ENCODE measurements at regions not wholly inside any gene's neighbourhood (a gene's known extent, or its start where the extent isn't known, plus 50 kb on each side); places are given as distances from the start of the nearest gene placed in this dataset.

- Histone ChIP-seq H3K4me2 (ENCODE audit: low read length) (no peak overlapping the region), H3K27ac (ENCODE audit: low read depth, low read length, poor library complexity, severe bottlenecking) (no peak overlapping the region), H2AFZ (ENCODE audit: low read length) (no peak overlapping the region), H3K9me3 (ENCODE audit: low read length) (no peaks in the 10 kb centered on the region), H3K4me3 (ENCODE audit: low read depth, low read length, poor library complexity, severe bottlenecking) (no peak overlapping the region), H3K36me3 (ENCODE audit: insufficient read depth, low read length) (no peaks in the 10 kb centered on the region), H4K20me1 (ENCODE audit: insufficient read depth, low read length) (no peaks in the 10 kb centered on the region), H3K79me2 (ENCODE audit: insufficient read depth, low read depth, low read length) (no peaks in the 10 kb centered on the region), H3K9me2 (ENCODE audit: insufficient read depth, low read length) (no peaks in the 10 kb centered on the region), H3K4me1 (ENCODE audit: insufficient read depth, low read length, poor library complexity, severe bottlenecking) (no peaks in the 10 kb centered on the region)
- POLR2A ChIA-PET: no interaction called here
- BruUV-seq (replicated peaks): no TSS peak
- no peak for DNase-seq (ENCODE audit: low spot score)
- TF ChIP-seq CTCF (conservative IDR thresholded peaks at IDR 0.05; ENCODE audit: low read length): no peak
- no peak for TF ChIP-seq EZH2phosphoT487 (IDR thresholded peaks at IDR 0.05; ENCODE audit: borderline replicate concordance, low read depth, low read length)
- intact Hi-C loops (cut with micrococcal nuclease; ENCODE audit: unreplicated experiment): no loop called here
- CTCF ChIA-PET (ENCODE audit: unreplicated experiment): no interaction called here
Observed at GRCh38 chr4:156217236-156217635, 263.6 kb upstream of the CTSO start.

- no peak overlapping the region for H3K4me3 ChIP-seq (ENCODE audit: low read depth, low read length, poor library complexity, severe bottlenecking)
- H3K9me2 ChIP-seq (ENCODE audit: insufficient read depth, low read length): no peaks in the 10 kb centered on the region
- ChIA-PET POLR2A (no interaction called here), CTCF (ENCODE audit: unreplicated experiment) (no interaction called here)
- H3K79me2 ChIP-seq (ENCODE audit: insufficient read depth, low read depth, low read length): no peaks in the 10 kb centered on the region
- intact Hi-C loops (cut with micrococcal nuclease; ENCODE audit: unreplicated experiment): no loop called here
- no peaks in the 10 kb centered on the region for H3K36me3 ChIP-seq (ENCODE audit: insufficient read depth, low read length)
- no peak for DNase-seq (ENCODE audit: low spot score)
- no peak for TF ChIP-seq EZH2phosphoT487 (IDR thresholded peaks at IDR 0.05; ENCODE audit: borderline replicate concordance, low read depth, low read length)
- TF ChIP-seq CTCF (conservative IDR thresholded peaks at IDR 0.05; ENCODE audit: low read length): no peak
- H3K9me3 ChIP-seq (ENCODE audit: low read length): no peaks in the 10 kb centered on the region
- H3K4me2 ChIP-seq (ENCODE audit: low read length): no peak overlapping the region
- H3K4me1 ChIP-seq (ENCODE audit: insufficient read depth, low read length, poor library complexity, severe bottlenecking): peaks cover 5% of the 10 kb centered on the region
- BruUV-seq (replicated peaks): no TSS peak
- no peaks in the 10 kb centered on the region for H4K20me1 ChIP-seq (ENCODE audit: insufficient read depth, low read length)
- no peak overlapping the region for H3K27ac ChIP-seq (ENCODE audit: low read depth, low read length, poor library complexity, severe bottlenecking)
- no peak overlapping the region for H2AFZ ChIP-seq (ENCODE audit: low read length)
Observed at GRCh38 chr4:156201050-156201449, 247.4 kb upstream of the CTSO start.

GRCh38 chr4:156198511-156198910 lies 244.8 kb upstream of the CTSO start:
- no peak for DNase-seq (ENCODE audit: low spot score)
- CTCF ChIA-PET (ENCODE audit: unreplicated experiment): no interaction called here
- Histone ChIP-seq H3K4me1 (ENCODE audit: insufficient read depth, low read length, poor library complexity, severe bottlenecking) (peaks cover 5% of the 10 kb centered on the region), H3K9me2 (ENCODE audit: insufficient read depth, low read length) (no peaks in the 10 kb centered on the region), H2AFZ (ENCODE audit: low read length) (no peak overlapping the region), H3K9me3 (ENCODE audit: low read length) (no peaks in the 10 kb centered on the region), H3K36me3 (ENCODE audit: insufficient read depth, low read length) (no peaks in the 10 kb centered on the region), H3K79me2 (ENCODE audit: insufficient read depth, low read depth, low read length) (no peaks in the 10 kb centered on the region), H3K27ac (ENCODE audit: low read depth, low read length, poor library complexity, severe bottlenecking) (no peak overlapping the region), H4K20me1 (ENCODE audit: insufficient read depth, low read length) (no peaks in the 10 kb centered on the region), H3K4me2 (ENCODE audit: low read length) (no peak overlapping the region), H3K4me3 (ENCODE audit: low read depth, low read length, poor library complexity, severe bottlenecking) (no peak overlapping the region)
- intact Hi-C loops (cut with micrococcal nuclease; ENCODE audit: unreplicated experiment): no loop called here
- TF ChIP-seq EZH2phosphoT487 (IDR thresholded peaks at IDR 0.05; ENCODE audit: borderline replicate concordance, low read depth, low read length): no peak
- TF ChIP-seq CTCF (conservative IDR thresholded peaks at IDR 0.05; ENCODE audit: low read length): no peak
- BruUV-seq (replicated peaks): no TSS peak
- POLR2A ChIA-PET: interaction anchor here (1.2 kb wide), 1 partner anchor 51 kb away, joined by 3 read pairs; no protein-coding TSS in a partner anchor

Data from OCI-LY7 (cell line).